ENCODE measurements at regions not wholly inside any gene's neighbourhood (a gene's known extent, or its start where the extent isn't known, plus 50 kb on each side); places are given as distances from the start of the nearest gene placed in this dataset.

GRCh38 chr20:1832634-1833033 lies 62.6 kb upstream of the SIRPA start:
- TF ChIP-seq, protein P1, sequence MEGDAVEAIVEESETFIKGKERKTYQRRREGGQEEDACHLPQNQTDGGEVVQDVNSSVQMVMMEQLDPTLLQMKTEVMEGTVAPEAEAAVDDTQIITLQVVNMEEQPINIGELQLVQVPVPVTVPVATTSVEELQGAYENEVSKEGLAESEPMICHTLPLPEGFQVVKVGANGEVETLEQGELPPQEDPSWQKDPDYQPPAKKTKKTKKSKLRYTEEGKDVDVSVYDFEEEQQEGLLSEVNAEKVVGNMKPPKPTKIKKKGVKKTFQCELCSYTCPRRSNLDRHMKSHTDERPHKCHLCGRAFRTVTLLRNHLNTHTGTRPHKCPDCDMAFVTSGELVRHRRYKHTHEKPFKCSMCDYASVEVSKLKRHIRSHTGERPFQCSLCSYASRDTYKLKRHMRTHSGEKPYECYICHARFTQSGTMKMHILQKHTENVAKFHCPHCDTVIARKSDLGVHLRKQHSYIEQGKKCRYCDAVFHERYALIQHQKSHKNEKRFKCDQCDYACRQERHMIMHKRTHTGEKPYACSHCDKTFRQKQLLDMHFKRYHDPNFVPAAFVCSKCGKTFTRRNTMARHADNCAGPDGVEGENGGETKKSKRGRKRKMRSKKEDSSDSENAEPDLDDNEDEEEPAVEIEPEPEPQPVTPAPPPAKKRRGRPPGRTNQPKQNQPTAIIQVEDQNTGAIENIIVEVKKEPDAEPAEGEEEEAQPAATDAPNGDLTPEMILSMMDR (IDR thresholded peaks at IDR 0.05 in 4 of 5, conservative IDR thresholded peaks at IDR 0.05 in 1 of 5) = no peak
- no peak for TF ChIP-seq POLR2A (IDR thresholded peaks at IDR 0.05)

Data from gastrocnemius medialis (tissue), 4 donors.